Transverse colon (tissue), 4 donors: ENCODE measurements at regions not wholly inside any gene's neighbourhood (a gene's known extent, or its start where the extent isn't known, plus 50 kb on each side); places are given as distances from the start of the nearest gene placed in this dataset.
"Not testable (repeated sequence)": the region's sequence is repeated elsewhere in the genome, so short reads cannot be mapped to it uniquely, and the experiment has no call there.

Experiments used
- DNase-seq: peaks from one replicate; pipeline ENCODE4 v3.0.0-alpha.2; 2019
- H3K27ac ChIP-seq, 4 donors: fragments of 200-600 bp; sonication (generic); 2 replicates each; pipeline ENCODE4 v1.5.1; 2016 to 2018; ENCODE audit warnings: inconsistent platforms in 4 of 4
- H3K27me3 ChIP-seq: fragments of 200-600 bp; sonication (generic); 2 replicates; pipeline ENCODE4 v1.5.1; 2017; ENCODE audit warnings: inconsistent platforms
- H3K36me3 ChIP-seq, 4 donors: fragments of 200-600 bp; sonication (generic); 2 replicates each; pipeline ENCODE4 v1.5.1; 2017 to 2019; ENCODE audit warnings: inconsistent platforms in 4 of 4
- H3K4me1 ChIP-seq, 4 donors: fragments of 200-600 bp; sonication (generic); 2 replicates each; pipeline ENCODE4 v1.5.1; 2017 to 2020; ENCODE audit warnings: inconsistent platforms in 4 of 4
- H3K4me3 ChIP-seq, 4 donors: fragments of 200-600 bp; sonication (generic); 1 replicate in 1 of 4; 2 replicates in 3 of 4; pipeline versions ENCODE4 v1.5.1 to v1.6.1; 2017 to 2019; ENCODE audit warnings: inconsistent platforms in 4 of 4
- H3K9me3 ChIP-seq, 2 donors: fragments of 200-600 bp; sonication (generic); 2 replicates each; pipeline ENCODE4 v1.5.1; 2017 to 2019; ENCODE audit warnings: inconsistent platforms in 2 of 2
- WGBS, 2 donors: methylation state at CpG; one replicate each; pipeline ENCODE4 v1.1.5; 2018; ENCODE audit warnings: low coverage in 1 of 2; 5-methylcytosine and 5-hydroxymethylcytosine counted together
- in situ Hi-C, 4 donors: fragments of 200-750 bp; cut with MboI; loops; one replicate each; pipeline versions ENCODE4 v1.15.0 to v1.15.1; 2017; ENCODE audit warnings: low sequenced_read_pairs in 3 of 4, low pct_ligation_motif_present in 1 of 4, low pct_unique_long_range_greater_than_20kb in 1 of 4
- intact Hi-C: fragments of 100-400 bp; cut with DNase I; formaldehyde crosslinking; loops from one replicate; pipeline ENCODE4 v1.15.1; 2023; ENCODE audit warnings: low total_unique reads
- TF ChIP-seq, protein P1 (sequence below), 5 experiments: fragments of 200-600 bp in 3 of 5; fragments of 450-650 bp in 2 of 5; sonication (generic) in 3 of 5; IDR thresholded peaks; 1 replicate in 2 of 5; 2 replicates in 3 of 5; pipeline ENCODE4 v1.5.1; 2016 to 2017; ENCODE audit warnings: antibody characterized with exemption in 5 of 5, inconsistent platforms in 3 of 5, mild to moderate bottlenecking in 2 of 5, moderate library complexity in 1 of 5

DNA sequence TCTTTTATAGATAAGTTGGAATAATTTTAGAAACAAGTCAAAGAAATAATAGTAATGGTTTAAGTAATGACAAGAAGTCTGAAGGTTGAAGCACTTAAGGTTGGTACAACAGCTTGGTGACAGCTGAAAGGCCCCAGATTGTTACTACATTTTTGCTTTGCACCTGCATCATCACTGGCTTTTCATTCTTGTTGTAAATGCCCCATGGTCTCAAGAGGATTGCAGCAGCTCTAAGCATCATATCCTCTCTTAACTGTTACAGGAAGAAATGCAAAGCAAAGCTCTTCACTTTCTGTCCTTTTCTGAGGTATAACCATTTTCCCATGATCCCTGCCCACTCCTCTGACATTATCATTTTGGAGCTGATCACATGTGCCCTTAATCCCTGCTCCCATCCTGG is 461.0 kb downstream of the RPIA start:
- DNase-seq, H3K4me1 ChIP-seq, H3K4me3 ChIP-seq, intact Hi-C loops, H3K27me3 ChIP-seq, in situ Hi-C loops, H3K36me3 ChIP-seq, H3K27ac ChIP-seq, H3K9me3 ChIP-seq: not testable (repeated sequence)

DNA sequence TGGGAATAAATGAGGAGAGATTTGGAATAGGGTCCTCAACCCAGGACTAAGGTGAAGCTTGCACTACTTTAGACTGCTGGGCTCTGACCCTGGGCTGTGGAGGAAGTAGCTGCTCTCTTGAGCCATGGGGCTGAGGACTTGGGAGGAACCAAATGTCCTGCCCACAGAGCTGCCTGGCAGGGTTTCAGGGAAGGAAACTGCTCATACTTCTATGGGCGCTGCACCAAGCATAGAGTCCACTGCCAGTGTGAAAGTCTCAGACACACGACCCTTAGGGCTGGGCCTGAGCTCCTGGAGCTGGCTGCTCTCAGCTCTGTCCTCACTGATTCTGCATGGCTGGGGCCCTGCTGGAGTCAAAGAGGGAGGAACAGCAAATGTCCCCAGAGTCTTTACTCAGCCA is 461.7 kb downstream of the RPIA start:
- H3K36me3 ChIP-seq, H3K9me3 ChIP-seq, in situ Hi-C loops, H3K27me3 ChIP-seq, H3K4me3 ChIP-seq, H3K27ac ChIP-seq, intact Hi-C loops, H3K4me1 ChIP-seq: not testable (repeated sequence)
- 49% methylated on average over 2 of the region's 2 CpGs; no CpG with 5 or more reads in 1 of the 2 donors for WGBS, 2 donors
- peak; percentile 9 for DNase-seq

DNA sequence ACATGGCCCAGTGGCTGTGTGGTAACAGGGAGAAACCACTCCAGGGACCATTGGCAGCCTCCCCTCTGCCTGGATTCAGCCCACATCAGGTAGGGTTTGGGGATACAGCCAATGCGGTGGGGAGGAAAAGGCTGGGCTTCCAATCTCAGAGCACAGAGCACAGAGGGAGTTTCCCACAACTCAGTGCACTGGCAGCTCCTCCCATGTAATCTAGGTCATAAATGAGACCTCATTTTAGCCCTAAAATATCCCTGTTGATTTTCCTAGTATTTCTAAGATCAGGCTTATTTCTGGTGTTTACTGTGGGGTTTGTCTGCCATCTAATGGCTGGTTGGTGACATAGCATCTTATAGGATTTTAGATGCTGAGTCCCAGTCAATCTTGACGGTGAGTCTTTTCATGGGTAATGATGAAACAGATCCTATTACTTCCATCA is 462.8 kb downstream of the RPIA start:
- TF ChIP-seq, protein P1, sequence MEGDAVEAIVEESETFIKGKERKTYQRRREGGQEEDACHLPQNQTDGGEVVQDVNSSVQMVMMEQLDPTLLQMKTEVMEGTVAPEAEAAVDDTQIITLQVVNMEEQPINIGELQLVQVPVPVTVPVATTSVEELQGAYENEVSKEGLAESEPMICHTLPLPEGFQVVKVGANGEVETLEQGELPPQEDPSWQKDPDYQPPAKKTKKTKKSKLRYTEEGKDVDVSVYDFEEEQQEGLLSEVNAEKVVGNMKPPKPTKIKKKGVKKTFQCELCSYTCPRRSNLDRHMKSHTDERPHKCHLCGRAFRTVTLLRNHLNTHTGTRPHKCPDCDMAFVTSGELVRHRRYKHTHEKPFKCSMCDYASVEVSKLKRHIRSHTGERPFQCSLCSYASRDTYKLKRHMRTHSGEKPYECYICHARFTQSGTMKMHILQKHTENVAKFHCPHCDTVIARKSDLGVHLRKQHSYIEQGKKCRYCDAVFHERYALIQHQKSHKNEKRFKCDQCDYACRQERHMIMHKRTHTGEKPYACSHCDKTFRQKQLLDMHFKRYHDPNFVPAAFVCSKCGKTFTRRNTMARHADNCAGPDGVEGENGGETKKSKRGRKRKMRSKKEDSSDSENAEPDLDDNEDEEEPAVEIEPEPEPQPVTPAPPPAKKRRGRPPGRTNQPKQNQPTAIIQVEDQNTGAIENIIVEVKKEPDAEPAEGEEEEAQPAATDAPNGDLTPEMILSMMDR (IDR thresholded peaks at IDR 0.05): peak in 3 of 5 experiments; percentile 6 to 20 (median 7)
- DNase-seq, H3K27me3 ChIP-seq, H3K4me3 ChIP-seq, H3K9me3 ChIP-seq, intact Hi-C loops, H3K36me3 ChIP-seq, in situ Hi-C loops, H3K27ac ChIP-seq, H3K4me1 ChIP-seq: not testable (repeated sequence)
- WGBS, 2 donors: no CpG with 5 or more reads among the region's 2 CpGs

DNA sequence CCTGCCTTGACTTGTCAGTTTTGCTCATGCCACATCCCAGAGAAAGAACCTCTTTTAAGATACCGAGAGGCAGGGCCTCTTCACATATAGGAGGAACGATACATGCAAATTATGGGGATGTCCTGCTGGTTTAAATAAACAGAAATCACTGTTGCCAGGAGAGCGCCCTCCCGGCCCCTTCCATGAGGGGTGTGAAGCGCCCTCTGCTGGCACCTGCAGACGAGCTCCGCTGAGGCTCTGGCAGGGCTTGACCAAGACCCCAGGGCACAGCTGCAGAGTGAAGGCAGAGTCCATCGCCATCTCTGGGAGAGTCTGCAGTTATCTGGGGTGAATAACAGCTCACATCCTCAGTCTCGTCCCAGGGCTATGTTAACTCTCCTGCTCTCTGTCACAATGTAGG is 468.8 kb downstream of the RPIA start:
- 35% methylated on average over 5 of the region's 9 CpGs; no CpG with 5 or more reads in 1 of the 2 donors for WGBS, 2 donors
- H3K27ac ChIP-seq, H3K4me3 ChIP-seq, intact Hi-C loops, H3K27me3 ChIP-seq, H3K4me1 ChIP-seq, H3K9me3 ChIP-seq, H3K36me3 ChIP-seq, DNase-seq, in situ Hi-C loops: not testable (repeated sequence)

DNA sequence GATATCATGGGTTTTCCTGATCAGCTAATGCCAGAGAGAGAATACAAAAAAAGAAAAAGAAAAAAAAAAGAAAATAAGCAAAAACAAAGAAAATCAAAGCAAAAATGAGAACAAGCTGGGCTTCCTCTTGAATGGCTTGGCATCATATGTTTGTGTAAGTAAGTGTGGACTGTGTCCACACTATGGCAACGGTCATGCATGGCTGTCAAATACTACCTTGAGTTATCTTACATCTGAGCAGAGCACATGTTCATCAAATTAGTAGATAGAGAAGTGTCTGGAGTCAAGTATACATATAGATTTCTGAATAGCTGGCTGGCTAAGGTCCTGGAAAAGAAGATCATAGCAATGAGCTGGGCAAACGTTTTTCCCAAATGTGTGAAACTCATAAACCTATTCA is 470.2 kb downstream of the RPIA start:
- H3K4me3 ChIP-seq, H3K36me3 ChIP-seq, DNase-seq, H3K9me3 ChIP-seq, H3K27ac ChIP-seq, intact Hi-C loops, in situ Hi-C loops, H3K4me1 ChIP-seq, H3K27me3 ChIP-seq: not testable (repeated sequence)
- 0 to 17% methylated on average over 1 to 2 of the region's 2 CpGs for WGBS, 2 donors

DNA sequence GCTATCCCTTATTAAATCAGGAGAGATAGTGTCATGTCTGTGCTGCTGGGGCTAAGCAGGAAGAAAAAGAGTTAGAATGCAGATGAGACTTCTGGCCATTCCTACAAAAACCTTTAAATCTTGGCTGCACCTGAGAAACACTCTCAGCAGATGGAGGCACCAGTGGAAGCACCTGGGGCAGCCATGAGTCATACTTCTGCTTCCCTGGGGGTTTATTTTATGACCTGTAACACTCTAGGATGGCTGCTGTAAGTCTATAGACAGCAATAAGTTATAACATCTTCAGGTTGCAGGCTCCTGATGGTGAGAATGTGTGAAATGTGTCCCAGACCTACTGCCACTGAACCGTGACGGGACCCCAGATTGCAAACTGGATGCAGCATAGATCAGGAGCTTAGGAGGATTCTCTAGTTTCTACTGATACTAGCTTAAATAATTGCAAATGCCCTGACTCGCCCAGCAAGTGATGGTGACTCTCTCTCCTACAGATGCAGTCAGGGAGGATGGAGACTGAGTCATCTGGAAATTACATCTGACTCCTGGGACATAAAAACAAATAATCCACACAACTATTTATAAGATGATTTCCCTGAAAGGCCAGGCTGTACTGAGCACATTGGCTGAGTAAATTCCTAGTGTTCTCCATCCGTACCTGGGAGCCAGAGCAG is 479.2 kb downstream of the RPIA start:
- H3K4me1 ChIP-seq, in situ Hi-C loops, H3K9me3 ChIP-seq, H3K4me3 ChIP-seq, DNase-seq, H3K27ac ChIP-seq, intact Hi-C loops, H3K27me3 ChIP-seq, H3K36me3 ChIP-seq: not testable (repeated sequence)
- 36% methylated on average over 1 of the region's 4 CpGs; no CpG with 5 or more reads in 1 of the 2 donors for WGBS, 2 donors

DNA sequence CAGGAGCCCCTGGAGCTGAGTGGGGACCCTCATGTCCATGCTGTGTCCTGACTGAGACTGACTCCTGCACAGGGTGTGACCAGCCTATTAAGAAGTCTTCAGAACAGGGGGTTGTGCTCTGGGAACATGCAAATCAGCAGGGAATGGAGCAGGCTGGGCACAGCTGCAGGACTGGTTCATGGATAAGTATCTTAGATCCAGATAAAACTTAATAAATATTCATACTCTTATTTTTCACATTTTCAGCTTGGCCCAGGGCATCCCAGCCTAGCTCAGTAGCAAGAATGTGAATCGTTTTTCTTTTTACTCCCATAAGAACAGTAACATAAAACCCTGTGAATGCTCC is 479.7 kb downstream of the RPIA start:
- 43% methylated on average over 1 of the region's 1 CpG; no CpG with 5 or more reads in 1 of the 2 donors for WGBS, 2 donors
- in situ Hi-C loops, H3K9me3 ChIP-seq, H3K36me3 ChIP-seq, H3K27me3 ChIP-seq, DNase-seq, H3K4me1 ChIP-seq, H3K27ac ChIP-seq, H3K4me3 ChIP-seq, intact Hi-C loops: not testable (repeated sequence)

DNA sequence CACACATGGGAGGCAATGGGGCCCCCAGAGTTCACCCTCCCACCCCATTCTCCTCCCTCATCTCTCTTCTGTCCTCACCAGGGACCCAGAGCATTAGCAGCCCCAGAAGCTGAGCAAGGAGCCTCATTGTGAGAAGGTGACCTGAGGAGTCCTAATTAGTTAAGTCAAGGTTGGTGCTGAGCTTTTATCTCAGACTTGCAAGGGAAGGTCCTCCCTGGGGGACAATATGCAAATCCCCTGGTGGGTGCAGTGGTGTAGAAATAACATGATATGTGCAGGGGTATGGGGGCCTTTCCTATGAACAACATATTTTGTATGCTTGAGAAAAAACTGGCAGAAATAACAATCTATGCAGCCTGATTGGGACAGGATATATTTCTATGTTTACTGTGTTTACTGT is 485.5 kb downstream of the RPIA start:
- H3K9me3 ChIP-seq, H3K4me1 ChIP-seq, H3K36me3 ChIP-seq, intact Hi-C loops, H3K4me3 ChIP-seq, H3K27ac ChIP-seq, DNase-seq, H3K27me3 ChIP-seq, in situ Hi-C loops: not testable (repeated sequence)

DNA sequence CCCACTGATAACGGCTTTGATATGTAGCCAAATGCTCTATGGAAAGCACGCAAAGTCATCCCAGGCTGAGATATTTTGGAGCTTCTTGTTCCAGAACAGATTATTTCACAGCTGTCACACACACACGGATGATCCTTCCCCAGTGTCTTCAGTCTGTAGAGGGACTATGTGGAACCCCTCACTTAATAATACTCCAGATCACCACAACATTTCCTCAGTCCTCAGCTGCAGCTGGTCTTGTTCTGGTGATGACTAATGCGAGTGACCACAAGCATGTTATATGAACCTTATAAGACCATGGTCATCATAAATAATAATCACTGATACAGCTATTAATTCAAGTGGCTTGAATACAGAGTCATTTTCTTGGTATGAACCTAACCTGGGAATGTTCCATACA is 490.7 kb downstream of the RPIA start:
- intact Hi-C loops, H3K9me3 ChIP-seq, H3K4me3 ChIP-seq, in situ Hi-C loops, H3K4me1 ChIP-seq, H3K27me3 ChIP-seq, DNase-seq, H3K36me3 ChIP-seq, H3K27ac ChIP-seq: not testable (repeated sequence)
- WGBS, 2 donors: 74% methylated on average over 4 of the region's 4 CpGs; no CpG with 5 or more reads in 1 of the 2 donors

DNA sequence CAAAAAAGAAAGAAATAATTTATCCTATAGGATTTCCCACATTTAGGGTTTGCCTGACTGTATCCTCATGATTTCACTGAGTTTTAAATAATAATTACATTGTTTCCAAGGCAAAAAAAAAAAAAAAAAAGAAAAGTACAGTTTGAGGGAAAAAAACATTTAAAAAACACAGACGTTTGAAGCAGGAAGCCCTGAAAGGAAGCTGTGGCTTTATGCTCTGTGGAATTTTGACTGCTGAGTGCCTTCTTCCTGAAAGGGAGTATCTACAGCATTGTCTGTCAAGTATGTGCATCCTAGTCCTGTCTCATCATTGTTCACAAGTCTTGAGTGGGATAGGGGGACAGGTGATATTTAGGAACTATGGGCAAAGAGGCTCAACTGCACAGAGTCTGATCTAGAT is 493.3 kb downstream of the RPIA start:
- WGBS, 2 donors: 12 to 13% methylated on average over 1 of the region's 1 CpG
- in situ Hi-C loops: not testable (repeated sequence)

More for the DNA sequence above, 493.3 kb downstream of the RPIA start:
- DNase-seq, H3K27ac ChIP-seq, H3K9me3 ChIP-seq, H3K36me3 ChIP-seq, H3K27me3 ChIP-seq, H3K4me1 ChIP-seq, intact Hi-C loops, H3K4me3 ChIP-seq: not testable (repeated sequence)
